Ovary (tissue), 3 donors: ENCODE measurements at regions not wholly inside any gene's neighbourhood (a gene's known extent, or its start where the extent isn't known, plus 50 kb on each side); places are given as distances from the start of the nearest gene placed in this dataset.

Experiments
- EP300 ChIP-seq: sonication (generic); formaldehyde crosslinking; IDR thresholded peaks from one replicate; pipeline ENCODE4 v1.6.1; 2017; ENCODE audit warnings: antibody characterized with exemption
- POLR2A ChIP-seq: fragments of 450-650 bp; IDR thresholded peaks from one replicate; pipeline ENCODE4 v1.6.1; 2017; ENCODE audit warnings: antibody characterized with exemption, mild to moderate bottlenecking, moderate library complexity
- TF ChIP-seq, protein P1 (sequence below), 3 donors: fragments of 450-650 bp in 2 of 3; fragments of 200-600 bp in 1 of 3; IDR thresholded peaks; one replicate each; pipeline versions ENCODE4 v1.5.1 to v1.8.0; 2016 to 2022; ENCODE audit warnings: antibody characterized with exemption in 3 of 3, mild to moderate bottlenecking in 1 of 3
- donor health status: DM: no; HTN: no; CAD: no.

DNA sequence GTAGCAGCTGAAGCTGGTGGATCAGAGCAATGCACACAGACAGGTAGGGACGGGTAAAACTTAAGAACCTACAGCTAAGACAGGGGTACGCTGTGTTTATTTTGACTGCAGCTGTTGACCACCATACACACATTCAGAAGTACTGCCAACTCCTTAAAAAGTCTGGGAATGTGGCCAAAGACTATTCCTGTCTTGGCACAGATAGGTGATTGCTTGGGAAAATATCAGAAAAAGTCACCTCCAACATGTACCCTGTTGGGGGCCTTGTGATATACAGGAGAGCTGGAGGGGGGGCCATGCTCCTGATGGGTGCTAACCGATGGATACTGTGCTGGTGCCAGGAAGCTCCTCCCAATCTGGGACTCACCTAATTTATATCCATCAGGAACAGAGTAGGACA is 121.2 kb downstream of the VCX2 start:
- TF ChIP-seq, protein P1, sequence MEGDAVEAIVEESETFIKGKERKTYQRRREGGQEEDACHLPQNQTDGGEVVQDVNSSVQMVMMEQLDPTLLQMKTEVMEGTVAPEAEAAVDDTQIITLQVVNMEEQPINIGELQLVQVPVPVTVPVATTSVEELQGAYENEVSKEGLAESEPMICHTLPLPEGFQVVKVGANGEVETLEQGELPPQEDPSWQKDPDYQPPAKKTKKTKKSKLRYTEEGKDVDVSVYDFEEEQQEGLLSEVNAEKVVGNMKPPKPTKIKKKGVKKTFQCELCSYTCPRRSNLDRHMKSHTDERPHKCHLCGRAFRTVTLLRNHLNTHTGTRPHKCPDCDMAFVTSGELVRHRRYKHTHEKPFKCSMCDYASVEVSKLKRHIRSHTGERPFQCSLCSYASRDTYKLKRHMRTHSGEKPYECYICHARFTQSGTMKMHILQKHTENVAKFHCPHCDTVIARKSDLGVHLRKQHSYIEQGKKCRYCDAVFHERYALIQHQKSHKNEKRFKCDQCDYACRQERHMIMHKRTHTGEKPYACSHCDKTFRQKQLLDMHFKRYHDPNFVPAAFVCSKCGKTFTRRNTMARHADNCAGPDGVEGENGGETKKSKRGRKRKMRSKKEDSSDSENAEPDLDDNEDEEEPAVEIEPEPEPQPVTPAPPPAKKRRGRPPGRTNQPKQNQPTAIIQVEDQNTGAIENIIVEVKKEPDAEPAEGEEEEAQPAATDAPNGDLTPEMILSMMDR (IDR thresholded peaks at IDR 0.05): no peak
- TF ChIP-seq POLR2A (no peak), EP300 (no peak)
